ENCODE measurements at regions not wholly inside any gene's neighbourhood (a gene's known extent, or its start where the extent isn't known, plus 50 kb on each side); places are given as distances from the start of the nearest gene placed in this dataset.
"Not testable (repeated sequence)": the region's sequence is repeated elsewhere in the genome, so short reads cannot be mapped to it uniquely, and the experiment has no call there.

- Histone ChIP-seq H3K4me3 (replicated peaks; ENCODE audit: low read depth, low read length) (no peak overlapping the region), H3K27me3 (replicated peaks; ENCODE audit: control insufficient read depth, insufficient read depth, low read length) (no peaks in the 10 kb centered on the region), H3K36me3 (ENCODE audit: control insufficient read depth, insufficient read depth, low read length) (no peaks in the 10 kb centered on the region)
- no peak for TF ChIP-seq CTCF (IDR thresholded peaks at IDR 0.05; ENCODE audit: insufficient read depth, low read length, poor library complexity, severe bottlenecking)
- no peak for DNase-seq (ENCODE audit: extremely low read depth, insufficient read length)
Measured at GRCh38 chr5:120106912-120107525, 357.1 kb upstream of the PRR16 start.

GRCh38 chr5:120108586-120109248, 355.4 kb upstream of the PRR16 start:
- DNase-seq (ENCODE audit: extremely low read depth, insufficient read length) = no peak
- H3K36me3 ChIP-seq (ENCODE audit: control insufficient read depth, insufficient read depth, low read length) = no peaks in the 10 kb centered on the region
- no peak overlapping the region for H3K4me3 ChIP-seq (replicated peaks; ENCODE audit: low read depth, low read length)
- TF ChIP-seq CTCF (IDR thresholded peaks at IDR 0.05; ENCODE audit: insufficient read depth, low read length, poor library complexity, severe bottlenecking) = no peak
- H3K27me3 ChIP-seq (replicated peaks; ENCODE audit: control insufficient read depth, insufficient read depth, low read length) = no peaks in the 10 kb centered on the region

- no peaks in the 10 kb centered on the region for H3K27me3 ChIP-seq (replicated peaks; ENCODE audit: control insufficient read depth, insufficient read depth, low read length)
- DNase-seq (ENCODE audit: extremely low read depth, insufficient read length) = no peak
- TF ChIP-seq CTCF (IDR thresholded peaks at IDR 0.05; ENCODE audit: insufficient read depth, low read length, poor library complexity, severe bottlenecking) = no peak
- no peak overlapping the region for H3K4me3 ChIP-seq (replicated peaks; ENCODE audit: low read depth, low read length)
- H3K36me3 ChIP-seq (ENCODE audit: control insufficient read depth, insufficient read depth, low read length) = no peaks in the 10 kb centered on the region
Measured at GRCh38 chr5:120122703-120123102, 341.4 kb upstream of the PRR16 start.

GRCh38 chr5:120124031-120124430, 340.1 kb upstream of the PRR16 start:
- Histone ChIP-seq H3K36me3 (ENCODE audit: control insufficient read depth, insufficient read depth, low read length) (no peaks in the 10 kb centered on the region), H3K4me3 (replicated peaks; ENCODE audit: low read depth, low read length) (no peak overlapping the region), H3K27me3 (replicated peaks; ENCODE audit: control insufficient read depth, insufficient read depth, low read length) (no peaks in the 10 kb centered on the region)
- no peak for DNase-seq (ENCODE audit: extremely low read depth, insufficient read length)
- TF ChIP-seq CTCF (IDR thresholded peaks at IDR 0.05; ENCODE audit: insufficient read depth, low read length, poor library complexity, severe bottlenecking) = no peak

GRCh38 chr5:120124961-120125360, 339.1 kb upstream of the PRR16 start:
- Histone ChIP-seq H3K27me3 (replicated peaks; ENCODE audit: control insufficient read depth, insufficient read depth, low read length) (no peaks in the 10 kb centered on the region), H3K36me3 (ENCODE audit: control insufficient read depth, insufficient read depth, low read length) (no peaks in the 10 kb centered on the region), H3K4me3 (replicated peaks; ENCODE audit: low read depth, low read length) (no peak overlapping the region)
- no peak for DNase-seq (ENCODE audit: extremely low read depth, insufficient read length)
- no peak for TF ChIP-seq CTCF (IDR thresholded peaks at IDR 0.05; ENCODE audit: insufficient read depth, low read length, poor library complexity, severe bottlenecking)

- H3K36me3 ChIP-seq (ENCODE audit: control insufficient read depth, insufficient read depth, low read length); DNase-seq (ENCODE audit: extremely low read depth, insufficient read length); H3K4me3 ChIP-seq (replicated peaks; ENCODE audit: low read depth, low read length); H3K27me3 ChIP-seq (replicated peaks; ENCODE audit: control insufficient read depth, insufficient read depth, low read length): not testable (repeated sequence)
Measured at GRCh38 chr5:120132347-120132746, 331.8 kb upstream of the PRR16 start.

Measured in GM06990 (cell line).